Lower leg skin (tissue), 4 donors: ENCODE measurements at regions not wholly inside any gene's neighbourhood (a gene's known extent, or its start where the extent isn't known, plus 50 kb on each side); places are given as distances from the start of the nearest gene placed in this dataset.

Source experiments
- DNase-seq, 2 donors: peaks; one replicate each; pipeline ENCODE4 v3.0.0-alpha.2; 2019; ENCODE audit warnings: low spot score in 2 of 2
- H3K4me3 ChIP-seq: fragments of 200-600 bp; sonication (generic); 2 replicates; pipeline ENCODE4 v1.5.1; 2017; ENCODE audit warnings: mild to moderate bottlenecking, low read depth; ENCODE audit not compliant: poor library complexity, severe bottlenecking
- CTCF ChIP-seq, 3 donors: fragments of 450-650 bp; IDR thresholded peaks; one replicate each; pipeline ENCODE4 v1.5.1; 2016; ENCODE audit warnings: antibody characterized with exemption in 3 of 3, mild to moderate bottlenecking in 3 of 3, moderate library complexity in 2 of 3
- POLR2A ChIP-seq, 2 donors: fragments of 450-650 bp; IDR thresholded peaks; one replicate each; pipeline ENCODE4 v1.6.1; 2016 to 2017; ENCODE audit warnings: antibody characterized with exemption in 2 of 2, mild to moderate bottlenecking in 1 of 2, moderate library complexity in 1 of 2
- WGBS, 2 donors: methylation state at CpG; one replicate each; pipeline ENCODE4 v1.1.5; 2018; 5-methylcytosine and 5-hydroxymethylcytosine counted together
- intact Hi-C: fragments of 100-400 bp; cut with DNase I; formaldehyde crosslinking; loops from one replicate; pipeline ENCODE4 v1.15.0; 2023; ENCODE audit warnings: low total_unique reads

- intact Hi-C loops = no loop called here
- WGBS, 2 donors = 67 to 70% methylated on average over 3 of the region's 3 CpGs
- DNase-seq = no peak
These were observed 402.2 kb downstream of the MID1IP1 start for GRCh38 chrX:39203427-39203826.

GRCh38 chrX:39204353-39204752 lies 403.1 kb downstream of the MID1IP1 start:
- intact Hi-C loops = no loop called here
- 75 to 87% methylated on average over 2 of the region's 2 CpGs for WGBS, 2 donors
- H3K4me3 ChIP-seq = no peak overlapping the region
- TF ChIP-seq CTCF (IDR thresholded peaks at IDR 0.05) (no peak), POLR2A (IDR thresholded peaks at IDR 0.05) (no peak)
- no peak for DNase-seq

More at GRCh38 chrX:39203427-39203826, 402.2 kb downstream of the MID1IP1 start:
- no peak overlapping the region for H3K4me3 ChIP-seq
- TF ChIP-seq POLR2A (IDR thresholded peaks at IDR 0.05) (no peak), CTCF (IDR thresholded peaks at IDR 0.05) (no peak)

- H3K4me3 ChIP-seq = no peak overlapping the region
- no peak for TF ChIP-seq CTCF (IDR thresholded peaks at IDR 0.05)
- TF ChIP-seq POLR2A (IDR thresholded peaks at IDR 0.05) = no peak
- DNase-seq = no peak
- intact Hi-C loops = no loop called here
- WGBS, 2 donors = 100% methylated on average over 1 of the region's 1 CpG
These were observed 403.7 kb downstream of the MID1IP1 start for GRCh38 chrX:39204945-39205344.

GRCh38 chrX:39205467-39205866 lies 404.2 kb downstream of the MID1IP1 start:
- intact Hi-C loops = no loop called here
- no peak overlapping the region for H3K4me3 ChIP-seq
- no peak for DNase-seq
- TF ChIP-seq CTCF (IDR thresholded peaks at IDR 0.05) (no peak), POLR2A (IDR thresholded peaks at IDR 0.05) (no peak)
- WGBS, 2 donors = 57 to 70% methylated on average over 4 of the region's 4 CpGs

- intact Hi-C loops = no loop called here
- no peak for DNase-seq
- WGBS, 2 donors = 72 to 94% methylated on average over 4 of the region's 4 CpGs
- no peak overlapping the region for H3K4me3 ChIP-seq
- TF ChIP-seq POLR2A (IDR thresholded peaks at IDR 0.05) (no peak), CTCF (IDR thresholded peaks at IDR 0.05) (no peak)
These were observed 405.3 kb downstream of the MID1IP1 start for GRCh38 chrX:39206399-39207145.

- TF ChIP-seq CTCF (IDR thresholded peaks at IDR 0.05) (no peak), POLR2A (IDR thresholded peaks at IDR 0.05) (no peak)
- 57 to 73% methylated on average over 1 of the region's 1 CpG for WGBS, 2 donors
- no peak for DNase-seq
- no peak overlapping the region for H3K4me3 ChIP-seq
- intact Hi-C loops = no loop called here
These were observed 410.2 kb downstream of the MID1IP1 start for GRCh38 chrX:39211501-39211900.
